NCI-H1417 (cell line): ENCODE measurements at regions not wholly inside any gene's neighbourhood (a gene's known extent, or its start where the extent isn't known, plus 50 kb on each side); places are given as distances from the start of the nearest gene placed in this dataset.
"Not testable (repeated sequence)": the region's sequence is repeated elsewhere in the genome, so short reads cannot be mapped to it uniquely, and the experiment has no call there.

Experiments
- DNase-seq, 3 experiments: peaks; one replicate each; lab custom pipeline; 2025; lab: John Stamatoyannopoulos, UW

DNA sequence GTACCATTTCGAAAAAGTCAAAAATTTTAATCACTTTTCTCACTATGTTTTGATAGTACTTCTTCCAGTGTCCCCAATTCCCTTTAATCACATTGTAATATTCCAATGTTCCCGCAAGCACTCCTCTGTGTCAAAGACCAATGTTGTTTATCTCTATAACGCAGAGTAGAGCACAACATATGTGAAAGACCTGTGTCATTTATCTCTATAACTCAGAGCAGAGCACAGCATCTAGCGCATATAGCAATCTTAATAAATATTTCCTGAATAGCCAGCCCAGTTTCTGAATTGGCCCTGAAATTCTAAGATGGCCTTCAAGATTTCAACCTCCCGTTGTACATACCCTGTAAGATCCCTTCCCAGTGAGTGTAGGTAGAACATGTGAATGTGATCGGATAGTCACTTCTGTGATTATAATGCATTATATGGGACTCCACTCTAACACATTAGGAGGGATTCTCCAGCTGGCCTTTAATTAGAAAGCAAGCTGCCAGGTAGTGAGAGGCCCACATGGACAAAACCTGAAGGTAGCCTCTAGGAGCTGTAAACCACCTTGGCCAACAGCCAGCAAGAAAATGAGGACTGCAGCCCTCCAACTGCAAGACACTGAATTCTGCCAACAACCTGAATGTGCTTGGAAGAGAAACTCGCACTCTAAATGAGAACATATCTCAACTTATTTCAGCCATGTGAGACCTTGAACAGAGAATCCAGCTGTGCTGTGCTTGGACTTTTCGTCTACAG lies 238.8 kb upstream of the SYT10 start:
- no peak for DNase-seq

DNA sequence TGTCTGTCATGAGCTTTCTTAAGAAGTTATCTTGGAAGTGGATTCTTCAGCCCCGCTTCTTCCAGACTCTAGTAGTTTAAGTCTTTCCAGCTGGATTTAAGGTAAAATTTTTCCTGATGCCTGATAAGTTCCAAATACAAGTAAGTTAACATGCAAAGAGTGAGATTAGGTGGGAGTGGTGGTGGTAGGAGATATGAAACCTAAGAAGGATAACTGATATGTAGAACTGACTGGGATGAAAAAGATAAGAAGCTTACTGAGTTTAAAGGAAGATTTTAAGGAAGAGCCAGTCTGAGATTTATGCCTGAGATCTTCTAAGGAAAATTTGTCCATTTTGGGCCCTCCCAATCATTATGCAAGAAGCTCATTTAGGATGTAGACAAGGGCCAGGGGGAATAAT lies 250.9 kb upstream of the SYT10 start:
- no peak for DNase-seq

DNA sequence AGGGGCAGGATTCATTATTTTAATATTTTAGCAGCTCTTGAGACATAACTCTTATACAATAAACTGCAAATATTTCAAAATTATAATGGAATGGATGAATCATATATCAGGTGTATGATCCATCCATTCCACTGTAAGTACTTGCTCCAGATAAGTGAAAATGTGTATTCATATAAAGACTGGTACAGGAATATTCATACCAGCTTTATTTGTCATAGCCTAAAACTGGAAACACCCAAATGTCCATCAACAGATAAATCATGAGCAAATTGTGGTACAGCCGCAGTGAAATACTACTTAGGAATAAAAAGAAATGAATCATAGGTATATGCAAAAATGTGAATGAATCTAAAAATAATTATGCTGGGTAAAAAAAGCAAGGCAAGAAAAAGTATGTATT lies 263.6 kb upstream of the SYT10 start:
- DNase-seq: no peak

DNA sequence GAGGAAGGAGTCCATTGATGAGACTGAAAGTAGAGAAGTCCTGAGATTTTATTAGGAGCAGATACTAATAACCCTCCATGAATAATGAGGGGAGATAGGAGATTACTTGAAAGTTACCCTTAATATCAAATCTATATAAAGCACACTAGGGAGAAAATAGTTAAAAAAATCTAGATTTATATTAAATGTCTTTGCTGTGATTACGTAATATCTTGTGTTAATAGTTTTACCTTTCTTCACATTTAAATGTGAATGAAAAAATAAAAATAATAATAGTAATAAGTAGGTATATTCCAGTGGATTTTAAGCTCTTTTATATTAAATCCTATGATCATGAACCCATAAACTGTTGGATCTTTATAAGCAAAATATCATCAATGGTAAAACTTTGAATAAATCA lies 267.3 kb upstream of the SYT10 start:
- no peak for DNase-seq

DNA sequence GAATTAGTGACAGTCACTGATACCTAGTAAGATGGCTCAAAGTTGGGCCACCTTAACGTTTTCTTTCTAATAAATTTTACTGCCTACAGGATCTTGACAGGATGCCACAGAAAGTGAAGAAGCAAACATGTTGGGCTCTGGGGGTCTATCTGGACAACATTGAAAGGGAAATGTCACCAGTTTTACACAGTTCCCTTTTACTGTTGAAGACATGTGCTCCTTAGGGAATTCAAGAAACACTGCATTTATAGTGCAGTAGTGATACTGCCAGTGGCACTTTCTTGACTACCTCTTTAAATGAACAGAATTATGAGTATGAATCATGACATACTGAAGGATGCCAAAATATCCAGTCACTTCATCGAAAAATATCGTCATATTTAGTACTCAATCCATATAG lies 269.3 kb upstream of the SYT10 start:
- no peak for DNase-seq

DNA sequence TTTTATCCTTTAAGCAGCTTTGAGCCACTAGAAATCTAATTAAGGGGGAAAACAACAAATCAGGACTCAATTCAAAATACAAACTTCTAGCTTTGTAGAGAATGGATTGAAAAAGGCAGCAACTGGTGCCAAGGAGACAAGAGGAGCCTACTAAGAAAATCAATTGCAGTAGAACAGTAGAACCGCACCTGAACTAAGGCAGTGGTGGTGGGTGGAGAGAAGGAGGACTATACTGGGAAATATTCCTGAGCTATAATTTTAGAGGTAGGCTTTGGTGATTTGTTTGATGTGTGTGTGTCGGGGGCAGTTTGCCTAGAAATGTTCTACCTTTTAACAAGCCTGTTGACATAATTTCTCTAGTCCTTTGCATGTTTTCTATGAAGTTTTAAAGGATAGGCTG lies 270.9 kb upstream of the SYT10 start:
- DNase-seq: no peak

DNA sequence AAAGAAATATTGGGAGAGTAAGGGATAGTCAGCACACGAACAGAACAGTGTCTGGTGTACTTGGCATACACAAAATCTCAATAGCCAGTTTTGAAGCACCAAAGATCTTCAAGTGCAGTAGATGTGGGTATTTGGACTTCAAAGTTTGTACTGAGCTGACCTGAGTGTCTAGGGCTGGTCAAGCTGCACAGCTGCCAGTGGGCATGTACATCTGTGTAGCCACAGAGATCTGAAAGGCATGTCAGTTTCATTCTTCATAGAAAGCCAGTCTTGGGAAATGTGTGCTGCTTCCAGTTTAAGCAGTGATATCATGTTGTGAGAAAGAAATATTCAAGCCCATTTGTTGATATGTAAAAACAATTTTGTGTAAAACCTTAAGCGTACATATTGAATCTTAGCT lies 279.0 kb upstream of the SYT10 start:
- DNase-seq: no peak

DNA sequence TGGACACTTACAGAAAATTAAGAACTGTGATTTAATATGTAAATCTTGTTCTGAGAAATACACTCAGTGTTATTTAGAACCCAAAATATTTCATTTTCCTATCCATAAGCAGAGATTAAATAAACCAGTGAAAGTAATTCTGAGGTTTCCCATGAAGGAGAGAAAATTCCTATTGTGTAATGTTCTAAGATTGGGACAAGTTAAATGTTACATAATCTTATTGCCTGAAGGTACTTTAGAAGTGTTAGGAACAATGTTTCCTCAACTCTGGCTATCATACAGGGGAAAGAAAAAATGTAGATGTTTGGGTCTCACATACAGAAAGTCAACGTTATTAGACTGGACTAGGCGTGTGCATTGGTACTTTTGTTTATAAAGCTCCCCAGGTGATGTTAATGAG lies 281.9 kb upstream of the SYT10 start:
- peak in 1 of 3 experiments; percentile 47 for DNase-seq

DNA sequence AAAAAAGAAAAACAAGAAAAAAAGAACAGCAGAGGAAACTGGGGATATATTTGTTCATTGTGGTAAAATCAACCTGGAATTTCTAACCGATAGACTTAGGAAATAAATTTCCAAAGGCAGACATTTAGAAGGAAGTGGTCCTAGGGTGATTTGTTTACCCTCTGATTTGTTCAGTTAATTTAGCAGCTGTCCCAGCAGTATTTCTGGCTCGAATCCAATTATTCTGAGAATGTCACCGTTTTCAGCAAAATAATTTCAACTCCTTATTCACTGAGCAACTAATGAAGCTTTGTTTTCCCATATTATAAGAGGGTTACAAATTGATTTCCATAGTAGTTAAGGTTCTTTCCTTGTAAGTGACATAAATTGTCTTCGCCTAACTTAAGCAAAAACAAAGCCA lies 285.2 kb upstream of the SYT10 start:
- DNase-seq: peak in 2 of 3 experiments; percentile 50 to 90

DNA sequence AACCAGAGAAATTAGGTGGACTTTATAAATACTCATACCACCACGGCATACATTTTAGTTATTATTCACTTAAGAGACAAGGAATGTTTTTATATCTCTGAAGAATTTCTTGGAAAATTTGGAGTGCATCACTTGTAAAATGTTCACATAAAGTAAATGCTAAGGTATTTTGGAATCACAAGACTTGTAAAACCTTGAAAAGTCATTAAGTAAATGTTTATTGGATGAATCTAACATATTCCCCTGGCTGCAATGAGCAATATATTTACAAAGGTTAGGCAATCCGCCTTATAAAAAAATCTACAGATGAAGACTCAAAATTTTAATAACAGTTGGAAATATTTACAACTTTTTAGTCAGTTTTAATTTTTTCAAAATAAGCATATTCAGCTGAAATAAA lies 287.4 kb upstream of the ALG10 start:
- no peak for DNase-seq

DNA sequence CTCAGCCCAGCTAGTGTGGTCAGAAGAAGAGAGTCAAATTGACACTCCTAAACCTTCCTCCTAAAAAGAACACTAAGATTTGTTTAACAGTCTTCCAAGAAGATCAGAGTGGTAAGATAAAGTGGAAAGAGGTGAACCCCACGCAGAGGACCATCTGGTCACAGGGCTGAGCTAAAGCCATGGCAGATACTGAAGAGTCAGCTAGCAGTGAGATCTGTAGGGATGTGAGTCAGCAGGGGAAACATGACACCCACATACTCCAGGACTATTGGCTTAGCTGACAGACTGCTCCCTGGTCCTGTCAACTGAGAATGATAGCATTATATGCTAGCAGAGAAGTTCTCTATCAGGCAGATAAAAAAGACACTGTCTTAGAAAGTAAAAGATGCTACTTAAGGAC lies 269.4 kb upstream of the ALG10 start:
- no peak for DNase-seq

DNA sequence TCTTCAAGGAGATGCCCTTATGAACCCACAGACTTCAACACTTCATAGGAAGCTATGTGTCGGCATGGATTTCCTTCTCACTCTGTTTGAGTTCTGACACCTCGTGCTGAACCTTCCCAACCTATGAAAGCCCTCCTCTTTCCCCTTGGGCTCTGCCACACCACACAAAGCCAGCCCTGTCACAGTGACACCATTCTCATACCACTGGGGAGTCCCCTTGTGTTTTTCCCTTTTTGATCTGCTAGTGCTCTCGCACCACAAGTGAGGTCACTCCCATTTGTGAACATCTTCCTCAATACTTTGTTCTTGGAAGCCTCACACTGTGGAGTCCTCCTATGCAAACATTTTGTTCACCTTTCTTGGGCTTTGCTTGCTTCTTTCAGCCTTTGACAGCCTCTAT lies 264.6 kb upstream of the ALG10 start:
- DNase-seq: no peak

DNA sequence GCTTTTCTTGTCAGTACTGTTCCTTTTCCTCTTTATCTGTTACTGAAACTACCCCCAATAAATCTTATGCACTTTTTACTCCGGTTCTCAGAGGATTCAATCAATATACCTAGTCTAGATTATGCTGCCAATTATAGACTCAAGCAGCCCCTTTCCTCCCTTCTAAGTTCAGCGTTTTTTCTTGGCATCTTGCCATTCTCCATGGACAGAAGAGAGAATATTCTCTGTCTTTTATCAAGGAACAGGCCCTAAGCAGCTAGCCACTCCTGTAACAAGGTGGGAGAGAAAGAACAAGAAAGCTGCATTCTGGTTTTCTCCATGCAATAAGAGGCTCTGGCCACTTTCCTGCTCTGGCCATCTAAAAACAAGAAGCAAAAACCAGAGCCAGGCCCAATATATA lies 263.0 kb upstream of the ALG10 start:
- DNase-seq: no peak

DNA sequence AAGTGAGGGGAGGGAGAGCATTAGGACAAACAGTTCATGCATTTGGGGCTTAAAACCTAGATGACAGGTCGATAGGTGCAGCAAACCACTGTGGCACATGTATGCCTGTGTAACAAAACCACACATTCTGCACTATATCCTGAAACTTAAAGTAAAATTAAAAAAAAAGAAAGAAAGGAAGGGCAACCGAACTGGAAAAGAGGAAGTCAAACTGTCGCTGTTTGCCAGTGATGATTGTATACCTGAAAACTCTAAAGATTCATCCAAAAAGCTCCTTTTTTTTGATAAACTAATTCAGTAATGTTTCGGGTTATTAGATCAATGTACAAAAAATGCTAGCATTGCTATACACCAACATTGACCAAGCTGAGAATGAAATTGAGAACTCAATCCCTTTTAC lies 259.0 kb upstream of the ALG10 start:
- DNase-seq: no peak

DNA sequence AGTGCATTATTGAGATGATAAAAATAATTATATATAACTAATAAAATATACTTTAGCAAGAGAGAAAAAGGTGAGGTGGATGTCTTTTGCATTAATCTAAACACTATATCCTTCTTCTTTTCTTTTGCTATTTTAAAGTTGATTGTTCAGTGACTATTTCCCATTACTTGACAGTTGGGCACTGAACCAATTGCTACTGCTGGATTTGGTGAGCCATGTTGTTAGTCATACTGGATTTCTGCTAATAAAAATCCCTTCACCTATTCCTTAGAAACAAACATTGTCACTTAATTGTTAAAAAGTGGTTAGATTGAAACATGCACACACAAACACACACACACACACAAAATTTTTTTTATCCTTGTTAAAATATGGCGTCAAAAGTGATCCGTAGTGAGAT lies 251.6 kb upstream of the ALG10 start:
- no peak for DNase-seq

DNA sequence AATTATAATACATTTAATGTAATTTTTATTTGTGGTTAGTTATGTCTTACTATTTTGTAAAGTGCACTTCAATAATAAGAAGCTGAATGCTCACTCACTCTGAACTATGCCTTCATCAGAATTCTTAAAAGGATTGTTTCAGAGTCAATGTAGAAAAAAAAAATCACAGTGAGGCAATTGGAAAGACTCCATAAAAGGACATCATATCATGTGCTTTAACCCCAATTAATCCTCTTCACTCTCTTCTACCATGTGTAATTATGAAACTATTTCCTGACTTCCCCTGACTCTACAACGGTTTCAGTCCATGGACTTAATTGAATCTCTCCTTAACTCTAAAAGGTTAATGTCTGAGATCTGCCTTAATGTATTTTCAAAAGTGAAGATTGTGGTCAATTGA lies 250.4 kb upstream of the ALG10 start:
- DNase-seq: no peak

DNA sequence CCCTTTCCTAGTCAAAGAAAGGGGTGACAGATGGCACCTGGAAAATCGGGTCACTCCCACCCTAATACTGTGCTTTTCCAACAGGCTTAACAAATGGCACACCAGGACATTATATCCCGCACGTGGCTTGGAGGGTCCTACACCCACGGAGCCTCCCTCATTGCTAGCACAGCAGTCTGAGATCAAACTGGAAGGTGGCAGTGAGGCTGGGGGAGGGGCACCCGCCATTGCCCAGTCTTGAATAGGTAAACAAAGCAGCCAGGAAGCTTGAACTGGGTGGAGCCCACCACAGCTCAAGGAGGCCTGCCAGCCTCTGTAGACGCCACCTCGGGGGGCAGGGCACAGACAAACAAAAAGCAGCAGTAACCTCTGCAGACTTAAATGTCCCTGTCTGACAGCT lies 249.2 kb upstream of the ALG10 start:
- DNase-seq: not testable (repeated sequence)

DNA sequence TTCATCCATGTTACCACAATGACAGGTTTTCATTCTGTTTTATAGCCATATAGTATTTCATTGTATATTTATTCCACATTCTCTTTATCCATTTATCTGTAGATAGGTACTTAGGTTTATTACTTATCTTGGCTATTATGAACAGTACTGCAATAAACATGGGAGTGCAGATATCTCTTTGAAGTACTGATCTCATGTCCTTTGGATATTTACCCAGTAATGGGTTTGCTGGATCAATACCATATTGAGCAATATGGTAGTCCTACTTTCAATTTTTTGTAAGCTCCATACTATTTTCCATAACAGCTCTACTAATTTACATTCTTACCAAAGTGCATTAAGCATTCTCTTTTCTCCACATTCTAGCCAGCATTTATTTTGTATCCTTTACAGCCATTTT lies 235.8 kb upstream of the ALG10 start:
- DNase-seq: no peak

DNA sequence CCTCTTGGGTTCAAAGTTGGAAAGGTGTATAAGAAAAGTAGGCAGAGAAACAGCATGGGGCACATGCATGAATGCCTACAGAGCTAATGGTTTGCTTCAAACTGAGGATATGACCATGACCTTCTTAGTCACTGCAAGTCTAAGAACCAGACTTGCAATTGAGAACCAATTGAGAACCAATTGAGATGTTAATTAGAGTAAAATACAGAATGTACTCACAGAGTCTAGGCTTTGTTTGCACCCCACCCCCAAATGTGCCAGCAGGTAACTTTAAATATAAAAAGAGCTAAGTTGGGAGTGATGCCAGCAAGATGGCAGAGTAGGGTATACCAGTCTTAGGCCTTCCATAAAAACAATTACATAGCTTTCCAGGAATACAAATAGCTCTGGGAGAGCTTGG lies 227.3 kb upstream of the ALG10 start:
- DNase-seq: no peak

DNA sequence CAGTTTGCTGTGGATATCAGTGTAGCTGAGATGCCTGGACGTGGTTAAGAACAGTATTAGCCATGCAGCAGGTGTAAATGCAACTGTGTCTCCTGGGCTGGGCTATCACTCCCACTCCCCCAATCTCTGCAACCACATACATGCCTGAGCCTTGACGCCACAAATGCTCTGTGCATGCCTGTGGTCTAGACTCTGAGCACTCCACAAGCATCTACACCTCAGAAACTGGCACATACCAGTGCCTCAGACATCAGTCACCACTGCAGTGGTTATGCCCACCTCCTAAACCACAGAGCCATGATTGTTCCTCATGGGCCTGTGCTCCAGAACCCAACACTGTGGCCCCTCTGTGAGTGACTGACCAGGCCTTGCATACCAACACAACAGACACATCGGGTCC lies 226.8 kb upstream of the ALG10 start:
- DNase-seq: no peak

DNA sequence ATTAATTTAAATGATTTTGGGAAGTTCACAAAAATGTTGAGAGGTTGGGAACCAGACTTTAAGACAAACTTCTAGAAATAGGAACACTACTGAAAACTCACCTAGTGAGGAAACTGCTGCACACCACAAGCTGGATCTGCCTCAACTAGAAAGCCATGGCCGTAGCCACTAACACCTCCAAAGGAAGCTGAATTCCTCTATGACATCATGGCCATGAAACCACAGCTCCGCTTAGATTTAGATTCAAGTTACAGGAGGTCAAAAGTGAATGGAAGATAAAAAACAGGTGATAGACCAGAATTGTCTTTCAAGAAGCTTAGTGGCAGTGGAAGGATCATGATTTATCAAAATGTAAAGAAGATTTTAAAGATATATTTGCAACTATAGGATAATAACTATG lies 208.8 kb upstream of the ALG10 start:
- no peak for DNase-seq

DNA sequence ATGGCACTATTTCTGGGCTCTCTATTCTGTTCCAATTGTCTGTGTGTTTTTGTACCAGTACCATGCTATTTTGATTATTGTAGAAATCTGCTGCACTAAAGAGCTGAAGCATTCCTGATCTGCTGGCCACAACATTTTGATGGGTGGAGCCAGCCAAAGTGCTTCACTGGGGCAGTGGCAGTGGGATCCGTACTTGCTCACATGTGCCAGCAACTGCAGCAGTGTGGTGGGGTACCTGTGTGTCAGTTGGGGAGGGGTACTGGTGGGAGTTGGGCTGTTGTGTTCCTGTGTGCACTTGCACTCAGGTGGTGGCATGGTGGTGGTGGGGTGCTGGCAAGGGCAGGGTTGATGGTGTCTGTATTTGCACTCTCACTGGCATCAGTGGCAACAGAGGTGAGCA lies 204.6 kb upstream of the ALG10 start:
- DNase-seq: no peak

DNA sequence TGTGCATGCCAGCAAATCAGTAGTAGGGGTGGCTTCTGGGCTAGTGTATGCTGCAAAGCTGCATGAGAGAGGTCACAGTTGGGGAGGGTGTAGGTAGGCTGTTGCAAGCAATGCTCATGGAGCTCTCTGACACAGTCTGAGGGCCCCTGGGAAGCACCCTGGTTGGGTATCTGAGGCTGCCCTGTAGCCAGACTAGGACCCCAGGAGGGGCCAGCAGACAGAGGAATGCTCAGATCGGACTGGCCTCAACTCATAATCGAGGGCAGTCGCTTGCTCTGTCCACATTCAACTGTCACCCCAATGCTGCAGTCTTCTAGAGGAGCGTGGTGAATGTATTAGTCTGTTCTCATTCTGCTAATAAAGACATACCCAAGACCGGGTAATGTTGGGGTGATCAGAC lies 204.0 kb upstream of the ALG10 start:
- no peak for DNase-seq

DNA sequence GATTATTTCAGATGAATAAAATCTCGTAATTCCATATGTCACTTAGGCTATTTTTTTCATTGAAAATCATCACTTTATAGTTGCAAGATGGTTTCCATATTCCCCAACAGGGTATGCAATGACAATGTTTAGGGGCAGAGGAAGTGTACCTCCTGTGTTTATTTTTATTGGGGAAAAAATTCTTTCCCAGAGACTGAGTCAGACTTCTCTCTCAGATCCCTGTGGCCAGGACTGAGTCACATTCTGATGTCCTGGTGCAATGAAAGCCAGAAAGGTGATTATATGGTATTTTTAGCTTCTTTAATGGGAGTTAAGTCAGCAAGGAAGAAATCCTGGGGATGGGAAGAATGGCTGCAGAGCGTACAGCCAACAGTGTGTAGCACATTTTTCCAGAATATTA lies 196.9 kb upstream of the ALG10 start:
- DNase-seq: no peak
